Smooth muscle cell (in vitro differentiated cells): ENCODE measurements at regions not wholly inside any gene's neighbourhood (a gene's known extent, or its start where the extent isn't known, plus 50 kb on each side); places are given as distances from the start of the nearest gene placed in this dataset.
A peak's percentile ranks its signal among the peaks of the same experiment; 100 is the strongest.

Experiments
- DNase-seq: peaks from one replicate; lab custom pipeline; 2025; ENCODE audit not compliant: unreplicated experiment; lab: John Stamatoyannopoulos, UW
- H2AFZ ChIP-seq: fragments of 200-600 bp; sonication (generic); 2 replicates; pipeline ENCODE4 v1.6.0; 2016; ENCODE audit warnings: antibody characterized with exemption, low read depth, mild to moderate bottlenecking
- H3F3A ChIP-seq: fragments of 200-600 bp; sonication (generic); 2 replicates; pipeline ENCODE4 v1.6.0; 2017; ENCODE audit warnings: antibody characterized with exemption, low read depth
- H3K27ac ChIP-seq: fragments of 200-600 bp; sonication (generic); 2 replicates; pipeline ENCODE4 v1.5.1; 2016; ENCODE audit warnings: low read depth, mild to moderate bottlenecking
- H3K27me3 ChIP-seq: fragments of 200-600 bp; sonication (generic); 2 replicates; pipeline ENCODE4 v1.6.1; 2016; ENCODE audit warnings: low read depth, mild to moderate bottlenecking
- H3K36me3 ChIP-seq: fragments of 200-600 bp; sonication (generic); 2 replicates; pipeline ENCODE4 v1.5.1; 2016; ENCODE audit warnings: low read depth
- H3K4me1 ChIP-seq: fragments of 200-600 bp; sonication (generic); 2 replicates; pipeline ENCODE4 v1.5.1; 2016; ENCODE audit warnings: low read depth
- H3K4me2 ChIP-seq: fragments of 200-600 bp; sonication (generic); 2 replicates; pipeline ENCODE4 v1.6.0; 2016; ENCODE audit warnings: mild to moderate bottlenecking
- H3K4me3 ChIP-seq: fragments of 200-600 bp; sonication (generic); 2 replicates; pipeline ENCODE4 v1.5.1; 2016; ENCODE audit warnings: mild to moderate bottlenecking
- H3K79me2 ChIP-seq: fragments of 200-600 bp; sonication (generic); 2 replicates; pipeline ENCODE4 v1.6.0; 2016; ENCODE audit warnings: low read depth, mild to moderate bottlenecking
- H3K9ac ChIP-seq: fragments of 200-600 bp; sonication (generic); 2 replicates; pipeline ENCODE4 v1.6.0; 2016; ENCODE audit warnings: low read depth
- H3K9me3 ChIP-seq: fragments of 200-600 bp; sonication (generic); replicated peaks from 2 replicates; pipeline ENCODE4 v1.5.1; 2016; ENCODE audit warnings: low read depth
- H4K20me1 ChIP-seq: fragments of 200-600 bp; sonication (generic); 2 replicates; pipeline ENCODE4 v1.6.0; 2016; ENCODE audit warnings: low read depth
- WGBS: methylation state at CpG from one replicate; pipeline ENCODE4 v1.1.7; 2016; ENCODE audit warnings: low lambda C conversion rate; 5-methylcytosine and 5-hydroxymethylcytosine counted together
- TF ChIP-seq, protein P1 (sequence below): fragments of 200-600 bp; sonication (generic); IDR thresholded peaks from 2 replicates; pipeline ENCODE4 v1.5.1; 2017; ENCODE audit warnings: borderline replicate concordance, mild to moderate bottlenecking, antibody characterized with exemption; ENCODE audit not compliant: insufficient read depth, poor library complexity, severe bottlenecking

GRCh38 chr13:40232311-40233040 lies 434.0 kb downstream of the FOXO1 start:
- H3K4me2 ChIP-seq, result no peak overlapping the region
- no peak overlapping the region for H3K9ac ChIP-seq
- H3K27ac ChIP-seq, result peak overlapping the region; percentile 83
- no peaks in the 10 kb centered on the region for H3K79me2 ChIP-seq
- H3K4me3 ChIP-seq, result no peak overlapping the region
- TF ChIP-seq, protein P1, sequence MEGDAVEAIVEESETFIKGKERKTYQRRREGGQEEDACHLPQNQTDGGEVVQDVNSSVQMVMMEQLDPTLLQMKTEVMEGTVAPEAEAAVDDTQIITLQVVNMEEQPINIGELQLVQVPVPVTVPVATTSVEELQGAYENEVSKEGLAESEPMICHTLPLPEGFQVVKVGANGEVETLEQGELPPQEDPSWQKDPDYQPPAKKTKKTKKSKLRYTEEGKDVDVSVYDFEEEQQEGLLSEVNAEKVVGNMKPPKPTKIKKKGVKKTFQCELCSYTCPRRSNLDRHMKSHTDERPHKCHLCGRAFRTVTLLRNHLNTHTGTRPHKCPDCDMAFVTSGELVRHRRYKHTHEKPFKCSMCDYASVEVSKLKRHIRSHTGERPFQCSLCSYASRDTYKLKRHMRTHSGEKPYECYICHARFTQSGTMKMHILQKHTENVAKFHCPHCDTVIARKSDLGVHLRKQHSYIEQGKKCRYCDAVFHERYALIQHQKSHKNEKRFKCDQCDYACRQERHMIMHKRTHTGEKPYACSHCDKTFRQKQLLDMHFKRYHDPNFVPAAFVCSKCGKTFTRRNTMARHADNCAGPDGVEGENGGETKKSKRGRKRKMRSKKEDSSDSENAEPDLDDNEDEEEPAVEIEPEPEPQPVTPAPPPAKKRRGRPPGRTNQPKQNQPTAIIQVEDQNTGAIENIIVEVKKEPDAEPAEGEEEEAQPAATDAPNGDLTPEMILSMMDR, result no peak
- WGBS, result 81% methylated on average over 3 of the region's 3 CpGs
- H3K4me1 ChIP-seq, result peaks cover 30% of the 10 kb centered on the region
- no peaks in the 10 kb centered on the region for H4K20me1 ChIP-seq
- H3F3A ChIP-seq, result no peaks in the 10 kb centered on the region
- H2AFZ ChIP-seq, result no peak overlapping the region
- no peaks in the 10 kb centered on the region for H3K36me3 ChIP-seq
- no peaks in the 10 kb centered on the region for H3K9me3 ChIP-seq
- no peak for DNase-seq
- H3K27me3 ChIP-seq, result no peaks in the 10 kb centered on the region

DNA sequence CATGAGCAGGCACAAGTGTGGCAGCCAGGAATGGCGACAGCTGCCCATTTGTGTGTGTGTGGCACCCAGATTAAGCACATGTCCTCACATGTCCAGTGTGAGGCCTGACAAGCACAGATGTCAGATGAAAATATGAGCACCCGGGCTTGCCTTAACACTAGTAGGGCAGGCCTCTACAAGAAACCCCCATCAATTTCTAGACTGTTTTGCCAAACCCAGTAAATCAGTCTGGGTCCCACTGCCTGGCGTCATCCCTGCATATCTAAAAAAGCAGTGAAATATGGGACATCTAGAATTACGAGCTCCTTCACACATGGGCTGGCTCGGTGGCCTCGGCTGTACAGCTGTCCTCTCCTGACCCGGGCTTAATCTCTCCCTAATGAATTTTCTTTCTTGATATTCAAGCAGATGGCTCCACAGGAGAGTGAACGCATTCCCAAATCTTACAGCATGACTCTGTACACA lies 432.7 kb downstream of the FOXO1 start:
- TF ChIP-seq, protein P1, result no peak
- Histone ChIP-seq H3K36me3 (no peaks in the 10 kb centered on the region), H3K27me3 (no peaks in the 10 kb centered on the region), H3K9ac (no peak overlapping the region), H3K9me3 (no peaks in the 10 kb centered on the region), H3K27ac (no peak overlapping the region), H3K4me2 (no peak overlapping the region), H3K4me3 (no peak overlapping the region), H3K79me2 (no peaks in the 10 kb centered on the region), H3K4me1 (peaks cover 26% of the 10 kb centered on the region), H4K20me1 (no peaks in the 10 kb centered on the region), H3F3A (no peaks in the 10 kb centered on the region), H2AFZ (no peak overlapping the region)
- WGBS, result 55% methylated on average over 8 of the region's 8 CpGs
- no peak for DNase-seq

DNA sequence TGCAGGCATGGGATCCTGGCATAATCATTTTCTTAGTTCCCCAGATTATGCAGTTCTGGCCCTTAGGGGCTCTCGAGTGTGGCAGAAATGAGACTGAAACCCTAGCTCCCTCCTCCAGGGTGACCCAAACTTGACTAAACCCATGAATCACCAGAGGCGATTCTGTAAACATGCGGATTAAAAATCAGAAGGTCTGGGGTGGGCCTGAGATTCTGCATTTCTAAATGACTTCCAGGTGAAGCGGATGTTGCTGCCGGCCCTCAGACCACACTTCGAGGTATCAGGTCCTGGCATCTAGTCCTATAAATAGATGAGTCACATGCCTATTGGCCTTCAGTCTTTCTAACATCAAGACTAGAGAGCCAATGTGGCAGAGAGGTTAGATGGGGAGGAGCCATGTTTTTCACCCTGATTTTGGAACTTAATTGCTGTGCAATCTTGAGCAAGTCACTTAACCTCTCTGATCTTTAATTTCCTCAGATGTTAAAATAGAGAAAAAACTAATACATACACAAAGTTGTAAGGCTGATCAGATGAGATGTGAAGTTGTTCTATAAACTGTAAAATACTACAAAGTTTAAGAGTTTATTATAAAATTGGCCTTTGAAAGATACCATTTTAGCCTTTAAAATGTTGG lies 431.2 kb downstream of the FOXO1 start:
- H3K36me3 ChIP-seq, result no peaks in the 10 kb centered on the region
- H3K4me2 ChIP-seq, result no peak overlapping the region
- H3F3A ChIP-seq, result no peaks in the 10 kb centered on the region
- no peaks in the 10 kb centered on the region for H3K9me3 ChIP-seq
- H4K20me1 ChIP-seq, result no peaks in the 10 kb centered on the region
- H3K27ac ChIP-seq, result no peak overlapping the region
- H2AFZ ChIP-seq, result no peak overlapping the region
- no peak overlapping the region for H3K4me3 ChIP-seq
- peaks cover 20% of the 10 kb centered on the region for H3K4me1 ChIP-seq
- no peak overlapping the region for H3K9ac ChIP-seq
- WGBS, result 60% methylated on average over 6 of the region's 6 CpGs
- no peak for DNase-seq
- no peaks in the 10 kb centered on the region for H3K27me3 ChIP-seq
- TF ChIP-seq, protein P1, result no peak
- H3K79me2 ChIP-seq, result no peaks in the 10 kb centered on the region
